ENCODE measurements at regions not wholly inside any gene's neighbourhood (a gene's known extent, or its start where the extent isn't known, plus 50 kb on each side); places are given as distances from the start of the nearest gene placed in this dataset.

GRCh38 chr13:34409496-34410182 is 532.4 kb upstream of the NBEA start:
- TF ChIP-seq POLR2A (IDR thresholded peaks at IDR 0.05) (no peak), POLR2AphosphoS5 (IDR thresholded peaks at IDR 0.05; ENCODE audit: insufficient read depth in 1 of 2, low read depth in 1 of 2) (no peak)
- TF ChIP-seq, protein P1, sequence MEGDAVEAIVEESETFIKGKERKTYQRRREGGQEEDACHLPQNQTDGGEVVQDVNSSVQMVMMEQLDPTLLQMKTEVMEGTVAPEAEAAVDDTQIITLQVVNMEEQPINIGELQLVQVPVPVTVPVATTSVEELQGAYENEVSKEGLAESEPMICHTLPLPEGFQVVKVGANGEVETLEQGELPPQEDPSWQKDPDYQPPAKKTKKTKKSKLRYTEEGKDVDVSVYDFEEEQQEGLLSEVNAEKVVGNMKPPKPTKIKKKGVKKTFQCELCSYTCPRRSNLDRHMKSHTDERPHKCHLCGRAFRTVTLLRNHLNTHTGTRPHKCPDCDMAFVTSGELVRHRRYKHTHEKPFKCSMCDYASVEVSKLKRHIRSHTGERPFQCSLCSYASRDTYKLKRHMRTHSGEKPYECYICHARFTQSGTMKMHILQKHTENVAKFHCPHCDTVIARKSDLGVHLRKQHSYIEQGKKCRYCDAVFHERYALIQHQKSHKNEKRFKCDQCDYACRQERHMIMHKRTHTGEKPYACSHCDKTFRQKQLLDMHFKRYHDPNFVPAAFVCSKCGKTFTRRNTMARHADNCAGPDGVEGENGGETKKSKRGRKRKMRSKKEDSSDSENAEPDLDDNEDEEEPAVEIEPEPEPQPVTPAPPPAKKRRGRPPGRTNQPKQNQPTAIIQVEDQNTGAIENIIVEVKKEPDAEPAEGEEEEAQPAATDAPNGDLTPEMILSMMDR (IDR thresholded peaks at IDR 0.05) = no peak

All from vagina (tissue), 2 donors.